ENCODE measurements at regions not wholly inside any gene's neighbourhood (a gene's known extent, or its start where the extent isn't known, plus 50 kb on each side); places are given as distances from the start of the nearest gene placed in this dataset.

DNA sequence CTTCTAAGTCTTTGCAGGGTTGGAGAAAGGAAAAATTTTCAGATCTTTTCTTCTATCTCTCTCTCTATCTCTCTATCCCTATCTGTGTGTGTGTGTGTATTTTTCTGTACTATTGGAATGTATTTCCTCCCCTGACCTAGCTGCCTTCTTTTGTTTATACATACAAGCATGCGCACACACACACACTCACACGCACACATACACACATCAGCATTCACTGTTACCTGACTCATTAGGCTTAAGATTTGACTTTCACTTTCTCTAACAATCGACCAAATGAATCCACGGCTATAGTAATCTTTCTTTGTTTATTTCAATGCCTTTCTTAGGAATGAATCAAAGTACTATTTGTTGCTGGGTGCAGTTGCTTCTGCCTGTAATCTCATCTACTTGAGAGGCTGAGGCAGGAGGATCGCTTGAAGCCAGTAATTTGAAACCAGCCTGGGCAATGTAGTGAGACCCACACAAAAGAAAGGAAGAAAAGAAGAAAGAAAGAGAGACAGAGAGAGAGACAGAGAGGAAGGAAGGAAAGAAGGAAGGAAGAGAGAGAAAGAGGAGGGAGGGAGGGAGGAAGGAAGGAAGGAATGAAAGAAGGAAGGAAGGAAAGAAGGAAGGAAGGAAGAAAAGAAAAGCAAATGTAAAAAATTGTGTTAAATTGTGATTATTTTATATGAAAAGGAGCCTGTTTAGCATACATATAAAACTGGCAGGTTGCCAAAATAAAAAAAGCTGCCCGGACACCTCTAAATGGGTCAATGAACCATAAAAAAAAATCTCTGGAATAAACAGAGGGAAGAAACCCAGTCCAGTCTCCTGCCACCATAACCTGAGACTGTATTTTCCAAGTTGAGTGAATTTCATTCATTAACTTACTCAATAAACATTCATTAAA, 206.8 kb downstream of the ZNF326 start:
- peak; percentile 5 for DNase-seq (ENCODE audit: low spot score)

DNA sequence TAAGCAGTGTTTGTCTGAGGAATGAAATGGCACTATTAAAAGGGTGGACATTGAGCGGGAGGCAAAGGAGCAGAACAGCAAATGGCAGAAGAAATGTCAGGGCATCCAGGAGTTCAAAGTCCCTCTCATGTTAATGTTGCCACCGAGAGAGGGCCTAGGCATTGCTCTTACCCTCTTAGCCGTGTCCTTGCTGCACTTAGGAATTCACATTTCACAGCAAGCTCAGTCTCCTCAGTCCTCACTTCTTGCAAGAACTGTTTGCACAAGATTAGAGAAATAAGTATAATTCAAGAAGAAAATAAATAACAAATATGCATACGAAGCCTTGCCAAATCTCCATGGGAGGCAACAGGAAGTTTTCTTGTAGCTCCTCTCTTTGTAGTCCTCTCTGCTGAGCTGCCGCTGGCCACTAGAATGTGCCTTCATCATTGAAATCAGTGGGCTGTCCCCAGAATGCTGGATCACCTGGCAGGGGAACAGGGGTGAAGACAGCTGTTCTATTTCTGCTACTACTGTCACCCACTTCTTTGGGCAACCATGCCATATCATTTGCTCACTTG, 205.8 kb downstream of the ZNF326 start:
- DNase-seq (ENCODE audit: low spot score) = no peak

DNA sequence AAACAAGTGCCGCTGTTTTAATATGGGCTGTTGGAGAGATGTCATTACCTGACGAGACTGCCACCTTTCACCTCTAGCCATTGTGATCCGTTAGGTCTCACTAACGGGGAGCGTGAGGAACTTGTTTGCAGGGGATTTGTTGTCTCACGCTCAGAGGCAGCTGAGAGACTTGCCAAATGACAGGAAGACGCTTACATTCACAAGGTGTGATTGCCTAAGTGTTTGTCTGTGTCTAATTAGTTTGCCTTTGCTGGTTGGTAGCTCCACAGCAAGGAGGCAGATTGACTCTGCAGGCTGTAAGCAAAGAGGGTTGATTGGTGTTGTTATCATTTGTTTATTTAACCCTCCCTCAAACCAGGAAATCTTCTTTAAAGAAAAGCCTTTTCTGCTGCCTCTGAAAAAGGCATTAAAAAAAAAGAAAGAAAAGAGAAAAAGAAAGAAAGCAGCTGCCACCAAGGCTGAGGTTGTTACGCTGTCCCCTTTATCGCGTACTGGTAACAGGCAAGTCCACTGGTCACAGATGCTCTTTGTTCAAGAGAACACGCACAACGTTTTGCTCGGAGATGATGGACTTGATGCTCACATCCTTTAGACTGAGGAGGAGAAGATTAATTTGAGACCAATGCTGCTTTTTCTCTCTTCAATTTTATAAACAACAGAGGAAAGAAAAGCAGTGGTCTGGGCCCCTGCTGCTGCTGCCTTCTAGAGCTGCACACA, 203.9 kb downstream of the ZNF326 start:
- DNase-seq (ENCODE audit: low spot score) = no peak

DNA sequence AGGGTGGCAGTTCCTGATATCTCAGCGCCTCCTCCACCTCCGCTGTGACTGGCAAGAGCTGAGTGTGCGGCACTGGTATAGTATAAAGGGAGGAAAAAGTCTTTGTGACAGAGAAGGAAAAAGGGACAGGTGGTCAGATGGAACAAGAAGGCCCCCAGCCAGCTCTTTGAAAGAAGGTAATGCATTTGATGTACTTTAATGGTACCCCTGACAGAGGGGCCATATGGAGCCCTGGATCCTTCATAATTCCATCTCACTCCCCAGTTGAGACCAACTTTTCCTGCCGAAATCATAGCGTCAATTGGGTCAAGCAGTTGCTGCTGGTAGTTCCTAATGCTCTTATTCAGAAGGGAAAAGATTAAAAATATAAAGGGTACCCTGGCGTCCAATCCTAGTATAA, 198.2 kb downstream of the ZNF326 start:
- no peak for DNase-seq (ENCODE audit: low spot score)

DNA sequence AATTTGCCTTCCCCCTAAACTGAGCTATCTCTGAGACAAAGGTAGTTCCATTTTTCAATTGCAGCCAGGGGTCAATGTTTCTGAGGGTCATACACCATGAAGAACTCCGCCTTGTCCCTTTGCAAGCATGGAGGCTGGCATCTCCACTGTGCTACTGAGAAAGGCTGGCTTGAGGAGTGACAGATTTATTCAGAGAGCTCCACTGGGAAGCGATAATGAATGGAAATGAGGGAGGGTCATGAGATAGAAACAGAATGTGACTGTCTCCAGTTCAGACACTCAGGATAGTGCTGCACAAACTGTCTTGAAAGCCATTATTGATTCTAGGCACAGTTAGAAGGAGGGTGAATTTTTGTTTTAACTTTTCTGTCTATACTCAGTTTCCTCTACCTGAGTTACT, 197.5 kb downstream of the ZNF326 start:
- DNase-seq (ENCODE audit: low spot score) = no peak

DNA sequence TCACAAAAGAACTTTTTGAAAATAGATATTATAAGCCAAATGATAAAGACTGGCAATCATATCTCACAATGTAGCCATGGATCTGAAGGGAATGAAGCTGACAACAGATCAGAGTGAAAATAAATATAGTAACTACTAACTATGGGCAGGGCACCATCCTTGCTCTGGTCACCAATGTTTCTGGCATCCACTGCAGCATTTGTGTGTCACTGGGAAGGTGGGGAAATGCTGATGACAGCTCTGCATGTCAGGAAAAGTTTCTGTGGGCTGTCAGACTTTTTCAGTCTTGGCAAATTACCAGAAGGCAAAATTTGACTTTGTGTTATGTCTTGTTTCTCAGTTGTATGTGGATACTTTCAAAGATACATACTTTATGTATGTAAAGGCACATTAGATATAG, 195.6 kb downstream of the ZNF326 start:
- no peak for DNase-seq (ENCODE audit: low spot score)

DNA sequence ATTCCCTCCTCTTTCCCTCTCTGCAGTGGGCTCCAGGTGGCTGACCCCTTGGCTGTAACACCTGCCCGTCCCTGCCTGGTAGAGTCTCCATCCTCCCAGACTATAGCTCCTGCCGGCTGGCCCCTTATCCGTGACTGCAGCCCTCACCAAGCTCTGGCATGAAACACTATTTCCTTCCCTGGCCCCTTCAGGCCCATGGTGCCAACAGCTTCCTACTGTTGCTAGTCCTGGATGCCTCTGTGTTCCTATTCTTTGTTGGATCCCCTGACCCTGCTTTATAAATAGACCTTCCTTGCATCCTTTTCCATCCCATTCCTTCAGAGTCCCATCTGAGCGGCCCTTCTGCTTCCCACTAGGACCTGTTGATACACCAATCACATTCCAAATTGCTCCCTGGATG, 195.0 kb downstream of the ZNF326 start:
- no peak for DNase-seq (ENCODE audit: low spot score)

DNA sequence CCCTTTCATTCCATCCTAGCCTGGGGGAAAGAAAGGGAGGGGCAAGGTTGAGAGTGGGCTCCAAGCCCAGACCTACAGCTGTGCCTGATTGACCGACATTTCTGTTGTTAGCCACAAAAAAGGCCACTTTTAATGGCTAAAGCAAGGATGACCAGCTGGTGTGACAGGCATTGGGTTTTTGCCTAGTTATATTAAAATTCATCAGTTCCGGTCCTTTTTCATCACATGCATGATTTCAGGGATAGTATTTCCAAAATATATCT, 192.3 kb downstream of the ZNF326 start:
- no peak for DNase-seq (ENCODE audit: low spot score)

DNA sequence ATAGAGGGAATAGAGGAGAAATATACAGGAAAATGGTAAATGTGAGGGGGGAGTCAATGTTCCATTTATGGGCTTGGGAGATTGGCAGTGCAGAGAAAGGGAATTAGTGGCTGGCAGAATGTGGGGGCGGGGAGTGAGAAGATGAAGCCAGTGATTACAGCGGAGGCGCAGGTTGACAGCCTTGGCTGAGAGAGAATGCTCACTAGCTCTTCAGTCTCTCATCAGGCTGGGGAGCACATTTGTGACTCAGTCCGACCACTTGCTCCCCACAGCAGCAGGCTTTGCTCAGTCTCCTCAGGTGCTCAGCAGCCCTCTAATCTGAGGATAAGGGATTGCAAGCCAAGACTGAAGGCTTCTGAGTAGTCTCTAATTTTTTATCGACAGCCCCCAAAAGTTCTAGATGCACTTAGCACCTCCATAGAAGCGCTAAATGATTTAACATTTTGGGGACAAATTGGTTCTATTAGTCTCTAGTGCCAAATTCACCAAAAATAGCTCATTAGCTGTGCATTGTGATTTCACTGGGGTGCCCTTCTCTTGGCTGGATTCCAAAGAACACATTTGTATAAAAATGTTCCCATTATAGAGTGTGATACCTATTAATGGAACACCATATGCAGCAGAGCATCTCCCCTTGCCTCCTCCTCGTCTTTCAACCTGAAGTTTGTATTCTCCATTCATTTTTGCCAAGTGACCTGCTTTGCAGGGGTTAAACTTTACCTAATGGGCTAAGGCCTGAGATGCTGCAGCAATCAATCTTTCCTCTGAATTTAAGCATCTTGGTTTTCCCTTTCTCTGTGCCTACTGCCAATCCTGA, 191.8 kb downstream of the ZNF326 start:
- DNase-seq (ENCODE audit: low spot score) = no peak

DNA sequence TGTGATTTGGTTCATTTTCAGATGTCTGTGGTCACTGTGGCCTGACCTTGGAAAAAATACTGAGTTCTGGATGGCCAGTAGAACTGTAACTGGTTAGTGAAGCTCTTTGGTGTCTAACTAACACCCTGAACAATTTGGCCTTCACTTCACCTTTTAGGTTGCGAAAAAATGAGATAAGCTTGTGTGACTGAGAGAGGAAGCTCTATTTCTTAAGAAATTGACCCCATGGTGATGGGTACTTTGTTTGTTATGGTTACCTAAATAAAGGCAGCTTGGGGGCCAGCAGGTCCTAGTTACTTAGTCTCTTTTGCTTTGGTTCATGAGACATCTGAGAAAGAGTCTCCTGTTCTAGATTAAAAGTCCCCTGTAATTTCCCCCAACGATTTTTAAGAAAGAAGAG, 181.6 kb downstream of the ZNF326 start:
- DNase-seq (ENCODE audit: low spot score) = no peak

DNA sequence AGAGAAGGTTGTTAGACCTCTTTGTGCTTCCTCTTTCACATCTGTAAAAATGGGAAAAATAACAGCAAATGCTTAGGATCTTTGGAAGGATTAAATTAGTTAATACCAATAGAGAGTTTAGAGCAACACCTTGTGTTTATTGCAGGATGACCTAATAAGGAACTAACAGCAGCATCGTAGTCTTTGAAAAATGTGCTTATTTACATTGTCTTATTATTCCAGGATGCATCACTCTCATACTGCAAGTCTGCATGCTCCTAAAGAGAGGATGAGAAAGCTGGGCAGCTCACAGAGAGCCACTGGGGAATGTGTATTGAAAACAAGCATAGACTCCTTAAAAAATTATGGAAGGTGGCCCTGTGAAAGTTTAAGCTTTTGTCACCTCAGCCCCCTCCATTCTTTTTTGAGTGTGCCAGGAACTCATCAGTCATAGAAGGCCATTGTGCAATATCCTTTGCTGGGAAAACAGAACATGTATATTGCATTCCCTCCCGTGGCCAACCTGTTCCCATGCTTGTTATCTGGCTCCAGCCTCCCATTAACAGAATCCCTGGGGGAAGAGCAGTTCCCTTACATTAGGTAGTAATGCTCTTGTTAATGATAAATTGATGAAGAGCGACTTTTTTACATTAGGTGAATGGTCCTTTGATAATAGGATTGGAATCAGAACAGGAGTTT, 180.7 kb downstream of the ZNF326 start:
- DNase-seq (ENCODE audit: low spot score) = no peak

DNA sequence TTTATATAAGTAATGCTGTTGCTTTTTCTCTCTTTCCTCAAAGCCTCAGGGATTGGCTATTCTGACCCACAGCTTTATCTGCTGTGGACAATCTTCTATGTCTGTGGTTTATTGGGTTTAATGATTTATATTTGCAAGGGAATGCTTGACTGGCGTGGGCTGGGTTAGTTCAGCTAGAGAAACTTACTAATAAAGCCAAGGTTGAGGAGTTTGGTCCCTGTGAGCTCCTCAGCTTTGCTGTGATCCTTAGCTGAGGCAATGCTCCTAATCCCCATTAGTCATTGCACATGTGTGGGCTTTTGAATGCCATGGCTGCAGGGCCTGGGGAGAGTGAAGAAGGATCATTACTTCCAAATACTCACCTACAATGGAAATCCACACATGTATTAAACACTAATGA, 179.3 kb downstream of the ZNF326 start:
- no peak for DNase-seq (ENCODE audit: low spot score)

DNA sequence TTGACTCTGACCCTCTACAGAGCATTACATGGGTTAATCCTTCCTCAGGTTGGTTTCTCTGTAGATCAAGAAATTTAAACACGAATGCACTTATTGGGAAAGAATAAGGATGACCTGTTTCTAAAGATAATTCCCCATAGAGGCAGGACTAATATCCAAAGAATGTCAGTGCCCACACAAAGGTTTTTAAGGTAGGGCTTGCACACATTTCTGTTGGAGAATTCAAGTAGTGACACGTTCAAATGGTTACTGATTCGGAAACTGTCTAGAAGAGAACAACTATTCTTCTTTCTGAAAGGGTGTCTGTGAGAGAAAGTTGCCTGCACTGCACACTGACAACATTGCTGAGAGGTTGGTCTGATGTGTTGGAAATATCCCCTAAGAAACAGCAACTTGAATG, 167.3 kb downstream of the ZNF326 start:
- no peak for DNase-seq (ENCODE audit: low spot score)

DNA sequence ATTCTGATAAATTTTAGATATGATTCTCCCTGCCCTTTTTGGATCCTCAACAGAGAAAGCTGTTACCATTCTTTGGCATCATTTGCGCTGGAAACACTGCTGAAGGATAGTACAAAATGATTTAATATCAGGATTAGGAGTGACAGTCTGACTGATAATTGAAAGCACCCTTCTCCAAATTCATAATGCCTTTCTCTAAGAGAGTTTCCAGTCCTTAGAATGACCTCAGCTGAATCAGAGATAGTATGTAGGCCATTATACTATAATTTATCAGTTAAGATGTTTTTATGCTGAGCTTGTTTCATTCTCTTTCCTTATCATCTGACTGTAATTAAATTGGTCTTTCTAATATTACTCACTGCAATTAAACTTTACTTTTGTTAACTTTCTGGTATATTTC, 166.7 kb downstream of the ZNF326 start:
- DNase-seq (ENCODE audit: low spot score) = no peak

DNA sequence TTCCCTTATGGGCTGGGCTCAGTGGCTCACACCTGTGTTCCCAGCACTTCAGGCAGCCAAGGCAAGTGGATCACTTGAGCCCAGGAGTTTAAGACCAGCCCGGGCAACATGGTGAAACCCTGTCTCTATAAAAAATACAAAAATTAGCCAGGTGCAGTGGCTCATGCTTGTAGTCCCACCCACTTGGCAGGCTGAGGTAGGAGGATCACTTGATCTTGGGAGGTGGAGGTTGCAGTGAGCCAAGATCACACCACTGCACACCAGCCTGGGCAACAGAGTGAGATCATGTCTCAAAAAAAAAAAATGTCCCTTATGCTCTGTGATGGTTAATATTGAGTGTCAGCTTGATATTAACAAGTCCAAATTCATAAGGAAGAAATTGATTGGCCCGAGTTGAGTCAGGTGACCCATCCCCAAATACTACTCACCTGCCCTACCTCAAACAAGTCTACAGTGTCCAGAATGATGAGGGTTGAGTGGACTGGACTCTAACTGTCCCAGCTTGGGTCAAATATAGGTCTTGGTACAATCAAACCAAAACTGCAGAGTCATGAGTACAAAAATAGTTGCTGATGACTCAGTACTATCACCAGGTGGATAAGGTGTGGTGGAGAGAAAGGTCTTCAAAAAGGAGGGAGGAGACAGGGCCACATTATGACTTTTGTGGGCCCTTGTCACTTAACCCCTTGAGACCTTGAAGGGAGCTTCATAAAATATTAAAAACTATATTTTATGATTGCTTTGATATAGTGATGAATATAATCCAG, 161.0 kb downstream of the ZNF326 start:
- no peak for DNase-seq (ENCODE audit: low spot score)

DNA sequence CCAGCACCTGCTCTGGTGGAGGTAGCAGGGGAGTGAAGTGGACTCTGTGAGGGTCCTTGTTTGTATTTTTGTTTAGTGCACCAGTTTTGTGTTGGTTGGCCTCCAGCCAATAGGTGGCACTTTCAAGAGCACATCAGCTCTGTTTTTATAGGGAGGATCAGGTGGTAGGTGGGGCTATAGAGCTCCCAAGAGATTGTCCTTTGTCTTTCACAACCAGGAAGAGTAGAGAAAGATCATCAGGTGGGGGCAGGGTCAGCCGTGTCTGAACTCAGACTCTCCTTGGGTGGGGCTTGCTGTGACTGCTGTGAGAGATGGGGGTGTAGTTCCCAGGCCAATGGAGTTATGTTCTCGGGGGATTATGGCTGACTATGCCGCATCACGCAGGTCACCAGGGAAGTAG, 159.8 kb downstream of the ZNF326 start:
- DNase-seq (ENCODE audit: low spot score) = no peak

DNA sequence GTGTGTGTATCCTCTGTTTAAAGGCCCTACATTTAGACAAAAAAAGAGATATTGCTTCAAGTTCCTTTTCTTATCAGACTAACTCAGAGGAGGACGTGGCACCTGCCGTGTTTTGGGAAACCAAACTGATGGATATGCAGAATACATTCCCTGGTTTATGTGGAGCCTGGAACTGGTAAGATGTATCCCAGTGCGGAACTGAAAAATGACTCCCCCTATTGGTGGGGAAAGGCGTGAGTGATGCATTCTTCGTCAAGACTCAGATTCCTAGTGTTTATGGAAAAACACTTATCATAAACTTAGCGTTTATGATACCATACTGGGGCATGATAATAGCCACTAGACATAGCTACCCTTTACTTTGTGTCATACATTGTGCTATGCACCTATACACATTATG, 154.2 kb downstream of the ZNF326 start:
- no peak for DNase-seq (ENCODE audit: low spot score)

DNA sequence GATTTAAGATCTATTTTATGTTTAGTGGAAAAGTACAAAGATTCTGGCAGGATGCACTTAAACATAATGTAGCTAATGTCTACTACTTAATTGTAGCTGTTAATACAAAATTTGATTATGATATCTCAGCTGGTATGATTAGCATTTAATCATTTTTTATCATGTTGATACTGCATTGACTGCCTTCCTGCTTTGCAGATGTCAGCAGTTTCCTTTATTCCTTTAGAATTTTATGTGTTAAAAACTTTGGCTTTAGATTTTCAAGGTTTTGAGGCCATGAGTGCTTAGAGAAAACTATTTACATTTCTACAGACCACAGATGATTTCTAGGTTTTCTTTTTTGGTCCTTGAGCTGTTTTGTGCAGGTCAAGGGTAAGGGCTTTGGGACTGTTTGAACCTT, 152.2 kb downstream of the ZNF326 start:
- no peak for DNase-seq (ENCODE audit: low spot score)

DNA sequence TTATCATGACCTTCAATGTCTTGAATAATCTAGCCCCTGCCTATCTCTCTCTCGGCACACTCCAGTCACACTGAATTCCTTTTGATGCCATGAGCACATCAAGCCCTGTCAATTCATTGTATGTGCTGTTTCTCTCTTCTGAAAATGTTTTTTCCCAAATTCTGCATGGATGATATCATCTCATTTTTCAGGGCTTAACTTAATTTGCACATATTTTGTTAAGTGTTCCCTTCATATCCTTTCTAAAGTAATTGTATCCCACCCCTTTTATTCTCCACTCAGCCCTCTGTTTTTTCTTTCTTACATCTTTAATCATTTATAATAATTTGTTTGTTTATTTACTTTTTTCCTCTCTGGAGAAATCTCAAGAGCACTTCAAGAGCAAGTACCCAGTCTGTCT, 149.9 kb downstream of the ZNF326 start:
- no peak for DNase-seq (ENCODE audit: low spot score)

DNA sequence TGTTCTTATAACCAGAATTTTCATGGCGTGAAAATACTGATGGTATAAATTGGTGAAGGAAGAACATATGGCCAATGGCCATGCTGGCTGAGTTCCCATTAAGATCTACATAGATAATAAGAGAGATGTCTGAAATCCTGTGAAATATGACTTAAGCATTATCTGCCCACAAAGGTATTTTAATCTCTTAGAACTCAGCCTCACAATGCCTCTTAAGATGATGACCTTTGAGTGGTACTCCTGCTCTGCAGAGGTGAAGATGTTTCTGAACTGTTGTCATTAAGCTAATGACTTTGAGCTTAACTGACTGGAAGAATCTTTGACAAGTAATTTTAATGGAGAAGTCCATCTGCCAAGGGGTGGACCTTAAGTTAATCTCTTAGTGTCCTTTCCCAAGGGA, 148.7 kb downstream of the ZNF326 start:
- no peak for DNase-seq (ENCODE audit: low spot score)

DNA sequence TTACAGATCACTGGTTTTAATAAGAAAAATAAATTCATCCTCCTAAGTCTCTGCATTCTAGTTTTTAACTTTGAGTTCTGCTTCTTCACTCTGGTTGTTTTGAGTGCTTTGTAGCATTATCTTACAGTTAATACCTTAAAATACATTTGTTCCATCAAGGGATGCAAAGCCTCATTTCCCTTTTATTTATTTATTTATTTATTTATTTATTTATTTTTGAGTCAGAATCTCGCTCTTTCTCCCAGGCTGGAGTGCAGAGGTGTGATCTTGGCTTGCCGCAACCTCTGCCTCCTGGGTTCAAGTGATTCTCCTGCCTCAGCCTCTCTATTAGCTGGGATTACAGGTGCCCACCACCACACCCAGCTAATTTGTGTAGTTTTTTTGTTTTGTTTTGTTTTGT, 147.8 kb downstream of the ZNF326 start:
- DNase-seq (ENCODE audit: low spot score) = no peak
